Right atrium auricular region (tissue), 2 donors: ENCODE measurements at regions not wholly inside any gene's neighbourhood (a gene's known extent, or its start where the extent isn't known, plus 50 kb on each side); places are given as distances from the start of the nearest gene placed in this dataset.
"Not testable (repeated sequence)": the region's sequence is repeated elsewhere in the genome, so short reads cannot be mapped to it uniquely, and the experiment has no call there.

ENCODE experiments used
- DNase-seq: peaks from one replicate; pipeline ENCODE4 v3.0.0-alpha.2; 2019; ENCODE audit warnings: low spot score
- H3K27ac ChIP-seq, 2 donors: fragments of 200-600 bp; sonication (generic); 1 replicate in 1 of 2; 2 replicates in 1 of 2; pipeline ENCODE4 v1.5.1; 2016 to 2019
- H3K27me3 ChIP-seq, 2 donors: fragments of 200-600 bp; sonication (generic); one replicate each; pipeline versions ENCODE4 v1.5.1 to v1.6.0; 2017 to 2019
- H3K36me3 ChIP-seq: fragments of 200-600 bp; sonication (generic); one replicate; pipeline ENCODE4 v1.5.1; 2016
- H3K4me1 ChIP-seq, 2 donors: fragments of 200-600 bp; sonication (generic); one replicate each; pipeline versions ENCODE4 v1.5.1 to v1.6.0; 2017 to 2019
- H3K4me3 ChIP-seq, 2 donors: fragments of 200-600 bp; sonication (generic); 1 replicate in 1 of 2; 2 replicates in 1 of 2; pipeline ENCODE4 v1.5.1; 2017 to 2019; ENCODE audit warnings: mild to moderate bottlenecking in 1 of 2, moderate library complexity in 1 of 2
- H3K9me3 ChIP-seq, 2 donors: fragments of 200-600 bp; sonication (generic); one replicate each; pipeline ENCODE4 v1.5.1; 2019
- TF ChIP-seq, protein P1 (sequence below), 2 donors: fragments of 200-600 bp; sonication (generic); IDR thresholded peaks; one replicate each; pipeline ENCODE4 v1.5.1; 2019; ENCODE audit warnings: antibody characterized with exemption in 2 of 2

DNA sequence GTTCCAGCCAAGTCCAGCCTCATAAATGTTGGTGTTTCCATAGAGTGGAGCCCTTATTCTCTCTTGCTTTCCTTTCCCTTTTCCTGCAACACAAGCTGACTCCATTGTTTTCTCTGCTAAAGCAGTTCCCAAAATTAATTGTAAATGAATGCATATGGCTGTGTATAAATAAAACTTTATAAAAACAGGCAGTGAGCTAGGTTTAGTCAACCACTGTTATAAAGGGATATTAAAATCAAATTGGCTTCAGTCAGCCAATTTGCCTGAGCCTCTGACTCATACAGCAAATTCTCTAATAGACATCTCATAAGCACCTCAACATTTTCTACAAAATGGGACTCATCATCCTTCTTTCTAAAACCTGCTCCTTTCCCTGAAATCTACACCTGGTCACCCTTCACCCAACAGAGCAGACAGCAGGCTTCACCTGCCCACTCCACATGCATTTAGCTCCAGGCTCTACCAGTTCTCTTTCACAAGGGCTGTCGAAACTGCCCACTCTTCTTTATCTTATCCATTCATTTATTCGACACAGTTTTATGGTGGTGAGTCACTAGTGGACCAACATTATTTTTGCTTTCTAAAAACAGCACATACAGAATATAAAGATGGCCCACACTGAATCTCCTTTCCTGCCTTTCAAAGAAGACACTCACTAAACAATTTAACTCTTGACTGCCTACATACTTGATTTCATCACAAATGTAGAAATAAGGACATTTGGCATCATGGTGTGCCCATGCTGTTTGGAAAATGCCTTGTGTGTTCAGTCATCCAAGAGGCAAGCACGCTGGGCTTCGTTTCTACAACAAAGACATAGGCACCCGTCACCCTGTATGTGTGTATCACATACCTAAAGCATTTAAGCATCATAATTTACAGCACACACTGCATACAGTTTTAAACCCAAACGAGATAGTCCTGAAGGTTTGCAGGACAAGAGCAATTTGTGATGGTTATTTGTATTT lies 74.6 kb upstream of the C7orf33 start:
- H3K4me3 ChIP-seq = no peak overlapping the region
- H3K36me3 ChIP-seq = no peaks in the 10 kb centered on the region
- no peaks in the 10 kb centered on the region for H3K9me3 ChIP-seq
- no peak overlapping the region for H3K27ac ChIP-seq
- H3K27me3 ChIP-seq = no peaks in the 10 kb centered on the region
- TF ChIP-seq, protein P1, sequence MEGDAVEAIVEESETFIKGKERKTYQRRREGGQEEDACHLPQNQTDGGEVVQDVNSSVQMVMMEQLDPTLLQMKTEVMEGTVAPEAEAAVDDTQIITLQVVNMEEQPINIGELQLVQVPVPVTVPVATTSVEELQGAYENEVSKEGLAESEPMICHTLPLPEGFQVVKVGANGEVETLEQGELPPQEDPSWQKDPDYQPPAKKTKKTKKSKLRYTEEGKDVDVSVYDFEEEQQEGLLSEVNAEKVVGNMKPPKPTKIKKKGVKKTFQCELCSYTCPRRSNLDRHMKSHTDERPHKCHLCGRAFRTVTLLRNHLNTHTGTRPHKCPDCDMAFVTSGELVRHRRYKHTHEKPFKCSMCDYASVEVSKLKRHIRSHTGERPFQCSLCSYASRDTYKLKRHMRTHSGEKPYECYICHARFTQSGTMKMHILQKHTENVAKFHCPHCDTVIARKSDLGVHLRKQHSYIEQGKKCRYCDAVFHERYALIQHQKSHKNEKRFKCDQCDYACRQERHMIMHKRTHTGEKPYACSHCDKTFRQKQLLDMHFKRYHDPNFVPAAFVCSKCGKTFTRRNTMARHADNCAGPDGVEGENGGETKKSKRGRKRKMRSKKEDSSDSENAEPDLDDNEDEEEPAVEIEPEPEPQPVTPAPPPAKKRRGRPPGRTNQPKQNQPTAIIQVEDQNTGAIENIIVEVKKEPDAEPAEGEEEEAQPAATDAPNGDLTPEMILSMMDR (IDR thresholded peaks at IDR 0.05) = no peak
- no peak for DNase-seq
- no peaks in the 10 kb centered on the region for H3K4me1 ChIP-seq

DNA sequence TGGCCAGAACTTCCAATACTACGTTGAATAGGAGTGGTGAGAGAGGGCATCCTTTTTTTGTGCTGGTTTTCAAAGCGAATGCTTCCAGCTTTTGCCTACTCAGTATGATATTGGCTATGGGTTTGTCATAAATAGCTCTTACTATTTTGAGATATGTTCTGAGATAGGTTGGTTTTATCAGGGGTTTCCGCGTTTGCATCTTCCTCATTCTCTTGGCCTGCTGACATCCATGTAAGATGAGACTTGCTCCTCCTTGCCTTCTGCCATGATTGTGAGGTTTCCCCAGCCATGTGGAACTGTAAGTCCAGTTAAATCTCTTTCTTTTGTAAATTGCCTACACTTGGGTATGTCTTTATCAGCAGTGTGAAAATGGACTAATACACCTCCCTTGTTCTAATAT lies 71.2 kb upstream of the C7orf33 start:
- not testable (repeated sequence) for H3K27me3 ChIP-seq, DNase-seq, H3K9me3 ChIP-seq, H3K4me3 ChIP-seq, H3K27ac ChIP-seq, H3K36me3 ChIP-seq, H3K4me1 ChIP-seq

DNA sequence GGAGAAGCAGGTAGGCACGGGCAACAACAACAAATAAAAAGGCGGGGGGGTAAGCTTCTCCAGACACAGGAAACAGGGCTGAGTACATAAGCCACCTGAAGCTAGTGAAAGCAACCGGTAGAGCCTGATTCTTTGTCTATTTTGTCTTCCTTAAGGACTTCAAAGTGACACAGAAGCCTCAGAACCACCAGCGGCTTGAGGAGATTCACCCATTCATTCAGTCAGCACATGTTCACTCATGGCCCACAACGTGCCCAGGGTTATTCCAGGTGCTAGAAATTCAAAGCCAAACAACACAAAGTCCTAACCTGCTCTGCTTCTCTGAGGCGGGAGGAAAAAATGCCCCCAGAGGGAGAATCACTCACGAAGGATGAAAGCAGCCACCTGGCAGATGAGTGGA lies 69.3 kb upstream of the C7orf33 start:
- Histone ChIP-seq H3K27ac (no peak overlapping the region), H3K9me3 (no peaks in the 10 kb centered on the region), H3K4me3 (no peak overlapping the region), H3K4me1 (no peaks in the 10 kb centered on the region), H3K36me3 (no peaks in the 10 kb centered on the region), H3K27me3 (no peaks in the 10 kb centered on the region)
- no peak for DNase-seq
- TF ChIP-seq, protein P1 (IDR thresholded peaks at IDR 0.05) = no peak

DNA sequence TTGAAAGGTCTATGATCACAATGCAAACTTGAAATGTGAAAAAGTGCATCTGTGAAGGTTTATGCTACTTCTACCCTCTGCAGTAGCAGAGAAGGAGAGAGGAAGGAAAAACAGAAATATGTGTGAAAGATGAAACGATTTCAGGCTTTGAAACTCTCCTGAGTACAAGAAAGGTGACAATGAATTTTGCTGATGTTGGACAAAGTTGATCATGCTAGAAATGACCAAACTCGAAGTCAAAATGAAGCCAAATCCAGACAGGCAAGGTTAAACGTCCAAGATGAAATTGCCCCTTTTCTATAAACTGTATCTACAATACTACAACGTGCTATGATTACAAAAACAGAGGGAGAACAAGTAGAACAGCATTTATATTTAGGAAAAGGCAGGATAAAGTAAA lies 67.0 kb upstream of the C7orf33 start:
- Histone ChIP-seq H3K27me3 (no peaks in the 10 kb centered on the region), H3K4me3 (no peak overlapping the region), H3K9me3 (no peaks in the 10 kb centered on the region), H3K27ac (no peak overlapping the region), H3K36me3 (no peaks in the 10 kb centered on the region), H3K4me1 (no peaks in the 10 kb centered on the region)
- TF ChIP-seq, protein P1 (IDR thresholded peaks at IDR 0.05) = no peak
- no peak for DNase-seq

DNA sequence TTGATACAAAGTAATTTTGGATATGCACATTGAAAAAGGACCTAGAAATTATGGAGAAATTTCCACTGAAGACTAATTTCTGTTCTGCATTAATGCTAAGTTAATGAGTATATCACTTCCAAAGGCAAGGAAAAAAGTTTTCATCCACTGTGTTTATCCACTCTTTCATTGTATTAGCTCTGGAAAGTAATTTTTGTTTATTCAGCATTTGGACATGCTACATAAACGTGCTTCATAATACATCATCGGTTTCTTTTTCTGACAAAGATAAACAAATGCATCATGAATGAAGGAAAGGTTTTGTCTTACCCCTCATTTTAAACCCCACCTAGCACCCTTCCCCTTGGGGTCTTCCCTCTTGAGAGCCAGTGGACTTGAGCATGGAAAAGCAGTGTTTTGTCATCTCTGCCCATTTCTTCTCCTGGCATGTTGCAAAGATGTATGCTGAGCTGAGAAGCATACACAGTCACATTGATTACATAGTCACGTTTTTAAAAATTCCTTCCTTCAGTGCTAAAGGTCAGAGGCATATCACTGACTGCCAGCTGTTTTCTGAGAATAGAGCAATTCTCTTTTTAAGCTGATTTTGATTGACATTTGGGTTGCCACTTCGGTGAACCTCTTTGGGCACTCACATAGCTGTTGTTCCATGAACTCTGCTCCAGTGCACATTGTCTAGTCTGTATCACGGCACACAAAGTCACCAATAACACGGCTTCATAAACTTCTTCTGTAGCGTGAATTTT lies 65.9 kb upstream of the C7orf33 start:
- no peaks in the 10 kb centered on the region for H3K27me3 ChIP-seq
- TF ChIP-seq, protein P1 (IDR thresholded peaks at IDR 0.05) = no peak
- no peaks in the 10 kb centered on the region for H3K36me3 ChIP-seq
- DNase-seq = no peak
- no peaks in the 10 kb centered on the region for H3K4me1 ChIP-seq
- H3K4me3 ChIP-seq = no peak overlapping the region
- H3K9me3 ChIP-seq = no peaks in the 10 kb centered on the region
- no peak overlapping the region for H3K27ac ChIP-seq

DNA sequence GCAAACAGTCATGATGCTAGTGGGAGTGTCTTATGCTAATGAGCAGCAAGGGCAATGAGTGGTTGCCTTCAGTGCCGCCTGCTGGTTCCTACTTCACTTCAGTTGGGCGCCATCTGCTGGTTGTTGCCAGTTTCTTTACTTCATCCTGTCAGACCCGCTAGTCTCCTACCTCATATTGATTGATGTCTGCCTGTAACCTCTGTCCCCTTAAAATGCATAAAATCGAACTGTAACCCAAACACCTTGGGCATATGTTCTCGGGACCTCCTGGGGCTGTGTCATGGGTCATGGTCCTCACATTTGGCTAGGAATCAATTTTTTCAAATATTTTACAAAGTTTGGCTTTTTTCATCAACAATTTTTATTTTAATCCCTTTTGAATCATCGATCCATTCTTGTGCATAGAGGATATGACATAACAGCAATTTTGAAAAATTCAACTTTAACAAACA lies 62.8 kb upstream of the C7orf33 start:
- Histone ChIP-seq H3K4me1 (no peaks in the 10 kb centered on the region), H3K4me3 (no peak overlapping the region), H3K27me3 (no peaks in the 10 kb centered on the region), H3K27ac (no peak overlapping the region), H3K36me3 (no peaks in the 10 kb centered on the region), H3K9me3 (no peaks in the 10 kb centered on the region)
- peak; percentile 72 for DNase-seq
- TF ChIP-seq, protein P1 (IDR thresholded peaks at IDR 0.05) = peak in 1 of 2 donors; percentile 63
